ENCODE measurements at regions not wholly inside any gene's neighbourhood (a gene's known extent, or its start where the extent isn't known, plus 50 kb on each side); places are given as distances from the start of the nearest gene placed in this dataset.
A peak's percentile ranks its signal among the peaks of the same experiment; 100 is the strongest.
"Not testable (repeated sequence)": the region's sequence is repeated elsewhere in the genome, so short reads cannot be mapped to it uniquely, and the experiment has no call there.

DNA sequence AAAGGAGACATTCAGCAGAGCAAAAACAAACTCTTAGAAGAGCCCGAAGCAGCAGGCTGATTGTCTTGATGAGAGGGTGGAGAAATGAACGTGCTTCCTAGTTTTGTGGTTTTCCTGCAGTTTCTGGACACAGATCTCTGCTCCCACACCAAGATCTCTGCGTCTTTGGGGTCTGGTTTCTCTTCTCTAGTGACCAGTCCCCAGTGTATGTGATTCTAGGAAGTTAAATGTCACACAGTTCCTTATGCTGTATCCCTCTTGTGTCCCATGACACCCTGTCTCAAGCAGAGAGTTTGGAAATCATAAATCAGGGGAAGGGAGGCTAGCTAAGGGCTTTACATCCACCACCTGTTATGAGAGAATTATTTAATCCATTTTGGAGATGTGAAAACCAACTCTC is 55.4 kb upstream of the KLF14 start:
- no peaks in the 10 kb centered on the region for H3K27me3 ChIP-seq
- no peak overlapping the region for H3K27ac ChIP-seq
- no peaks in the 10 kb centered on the region for H3K4me1 ChIP-seq
- no peaks in the 10 kb centered on the region for H3K9me3 ChIP-seq (replicated peaks)
- DNase-seq: no peak
- H3K36me3 ChIP-seq: no peaks in the 10 kb centered on the region
- no peak overlapping the region for H3K4me3 ChIP-seq

DNA sequence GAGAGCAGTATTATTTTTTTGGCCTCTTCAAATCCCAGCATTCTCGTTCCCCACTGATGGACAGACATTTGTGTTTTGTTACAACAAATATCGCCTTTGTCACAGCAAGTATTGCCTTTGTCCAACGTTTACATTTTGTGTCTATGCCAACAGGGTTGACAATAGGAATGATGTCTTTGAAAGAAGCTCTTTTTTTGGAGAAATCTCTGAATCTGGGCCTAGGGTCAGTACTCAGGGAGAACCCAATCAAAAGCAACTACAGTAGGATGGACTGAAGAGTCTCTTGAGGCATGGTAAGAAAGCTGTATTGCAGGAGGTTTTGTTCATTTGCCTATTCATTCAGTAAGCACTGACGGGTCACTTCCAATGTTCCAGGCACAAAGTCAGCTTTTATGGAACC is 57.7 kb upstream of the KLF14 start:
- no peaks in the 10 kb centered on the region for H3K27me3 ChIP-seq
- no peaks in the 10 kb centered on the region for H3K36me3 ChIP-seq
- H3K4me3 ChIP-seq: no peak overlapping the region
- peaks cover 5% of the 10 kb centered on the region; the same call in 1 of the 2 replicates for H3K9me3 ChIP-seq (replicated peaks)
- DNase-seq: no peak
- H3K27ac ChIP-seq: no peak overlapping the region
- H3K4me1 ChIP-seq: no peaks in the 10 kb centered on the region

GRCh38 chr7:130793855-130794618 is 60.0 kb upstream of the KLF14 start:
- DNase-seq: peak in 1 of 2 experiments; percentile 18
- H3K27ac ChIP-seq: peak overlapping the region; percentile 7; the same call in 1 of the 2 replicates
- H3K27me3 ChIP-seq: no peaks in the 10 kb centered on the region
- H3K4me3 ChIP-seq: peak overlapping the region; percentile 20; the same call in 1 of the 2 replicates
- no peaks in the 10 kb centered on the region for H3K4me1 ChIP-seq
- no peaks in the 10 kb centered on the region for H3K36me3 ChIP-seq
- peaks cover 12% of the 10 kb centered on the region; the same call in 1 of the 2 replicates for H3K9me3 ChIP-seq (replicated peaks)

GRCh38 chr7:130794619-130794922 is 60.6 kb upstream of the KLF14 start:
- DNase-seq: no peak
- H3K27me3 ChIP-seq: no peaks in the 10 kb centered on the region
- peaks cover 12% of the 10 kb centered on the region; the same call in 1 of the 2 replicates for H3K9me3 ChIP-seq (replicated peaks)
- no peaks in the 10 kb centered on the region for H3K4me1 ChIP-seq
- peak overlapping the region; percentile 20; the same call in 1 of the 2 replicates for H3K4me3 ChIP-seq
- peak overlapping the region; percentile 7; the same call in 1 of the 2 replicates for H3K27ac ChIP-seq
- no peaks in the 10 kb centered on the region for H3K36me3 ChIP-seq

- not testable (repeated sequence) for H3K36me3 ChIP-seq, H3K4me3 ChIP-seq, H3K27me3 ChIP-seq, H3K4me1 ChIP-seq, H3K27ac ChIP-seq, DNase-seq
- H3K9me3 ChIP-seq (replicated peaks): peaks cover 12% of the 10 kb centered on the region; the same call in 1 of the 2 replicates
Measured at GRCh38 chr7:130796425-130796824, 62.4 kb upstream of the KLF14 start.

- peaks cover 14% of the 10 kb centered on the region for H3K4me1 ChIP-seq
Measured at GRCh38 chr7:130803127-130803526, 69.1 kb upstream of the KLF14 start.

GRCh38 chr7:130804220-130804619 is 70.2 kb upstream of the KLF14 start:
- H3K4me3 ChIP-seq: peak overlapping the region; percentile 7; the same call in 1 of the 2 replicates
- H3K27me3 ChIP-seq: no peaks in the 10 kb centered on the region
- peak overlapping the region; percentile 74 for H3K27ac ChIP-seq

More at GRCh38 chr7:130803127-130803526, 69.1 kb upstream of the KLF14 start:
- no peaks in the 10 kb centered on the region for H3K27me3 ChIP-seq
- H3K27ac ChIP-seq: no peak overlapping the region
- no peak overlapping the region for H3K4me3 ChIP-seq
- no peaks in the 10 kb centered on the region for H3K36me3 ChIP-seq
- H3K9me3 ChIP-seq (replicated peaks): no peaks in the 10 kb centered on the region; the same call in 1 of the 2 replicates
- DNase-seq: no peak

DNA sequence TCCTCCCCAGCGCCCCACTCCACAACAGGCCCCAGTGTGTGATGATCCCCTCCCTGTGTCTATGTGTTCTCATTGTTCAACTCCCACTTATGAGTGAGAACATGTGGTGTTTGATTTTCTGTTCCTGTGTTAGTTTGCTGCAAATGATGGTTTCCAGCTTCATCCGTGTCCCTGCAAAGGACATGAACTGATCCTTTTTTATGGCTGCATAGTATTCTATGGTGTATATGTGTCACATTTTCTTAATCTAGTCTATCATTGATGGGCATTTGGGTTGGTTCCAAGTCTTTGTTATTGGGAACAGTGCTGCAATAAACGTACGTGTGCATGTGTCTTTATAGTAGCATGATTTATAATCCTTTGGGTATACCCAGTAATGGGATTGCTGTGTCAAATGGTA is 78.8 kb upstream of the KLF14 start:
- not testable (repeated sequence) for H3K36me3 ChIP-seq; H3K4me3 ChIP-seq; H3K9me3 ChIP-seq (replicated peaks); DNase-seq; H3K27me3 ChIP-seq; H3K4me1 ChIP-seq; H3K27ac ChIP-seq

More at GRCh38 chr7:130804220-130804619, 70.2 kb upstream of the KLF14 start:
- Histone ChIP-seq H3K4me1 (peaks cover 14% of the 10 kb centered on the region), H3K36me3 (no peaks in the 10 kb centered on the region), H3K9me3 (replicated peaks) (no peaks in the 10 kb centered on the region; the same call in 1 of the 2 replicates)
- DNase-seq: peak; percentile 29 to 52

- Histone ChIP-seq H3K4me1 (0 out of 2 replicates have a peak, but pooled peaks cover 3% of the 10 kb centered on the region), H3K4me3 (no peak overlapping the region), H3K9me3 (replicated peaks) (no peaks in the 10 kb centered on the region), H3K36me3 (no peaks in the 10 kb centered on the region), H3K27ac (no peak overlapping the region), H3K27me3 (no peaks in the 10 kb centered on the region)
- peak in 1 of 2 experiments; percentile 49 for DNase-seq
Measured at GRCh38 chr7:130814778-130815335, 80.8 kb upstream of the KLF14 start.

DNA sequence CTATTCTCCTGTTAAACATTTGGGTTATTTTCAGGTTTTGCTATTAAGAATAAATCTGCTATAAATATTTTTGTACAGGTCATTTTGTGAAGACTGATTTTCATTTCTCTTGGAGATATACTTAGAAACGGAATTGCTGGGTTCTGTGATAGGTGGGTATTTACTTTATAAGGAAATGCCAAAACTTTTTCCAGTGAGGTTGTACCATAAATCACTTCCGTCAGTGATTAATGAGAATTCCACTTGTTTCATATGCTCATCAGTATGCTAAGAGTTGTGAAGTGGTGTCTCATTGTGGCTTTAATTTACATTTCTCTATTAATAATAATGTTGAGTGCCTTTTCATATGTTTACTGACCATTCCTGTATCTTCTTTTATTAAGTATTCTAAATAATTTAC is 84.0 kb upstream of the KLF14 start:
- Histone ChIP-seq H3K4me1 (peaks cover 14% of the 10 kb centered on the region), H3K27me3 (no peaks in the 10 kb centered on the region), H3K27ac (no peak overlapping the region), H3K36me3 (no peaks in the 10 kb centered on the region), H3K4me3 (no peak overlapping the region), H3K9me3 (replicated peaks) (no peaks in the 10 kb centered on the region)
- no peak for DNase-seq

DNA sequence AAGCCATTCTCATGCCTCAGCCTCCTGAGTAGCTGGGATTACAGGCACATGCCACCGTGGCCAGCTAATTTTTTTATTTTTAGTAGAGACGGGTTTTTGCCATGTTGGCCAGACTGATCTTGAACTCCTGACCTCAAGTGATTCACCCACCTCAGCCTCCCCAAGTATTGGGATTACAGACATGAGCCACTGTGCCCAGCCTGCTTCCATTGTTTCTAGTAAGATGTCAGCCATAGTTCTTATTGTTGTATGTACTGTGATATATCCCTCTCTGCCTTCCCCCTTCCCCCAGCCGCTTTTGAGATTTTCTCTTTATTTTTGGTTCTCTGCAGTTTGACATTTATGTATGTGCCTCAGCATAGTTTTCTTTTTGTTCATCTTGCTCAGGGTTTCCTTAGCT is 87.9 kb upstream of the KLF14 start:
- Histone ChIP-seq H3K27me3 (no peaks in the 10 kb centered on the region), H3K36me3 (0 out of 2 replicates have a peak, but pooled peaks cover 2% of the 10 kb centered on the region), H3K4me1 (peaks cover 16% of the 10 kb centered on the region), H3K9me3 (replicated peaks) (peaks cover 10% of the 10 kb centered on the region), H3K4me3 (no peak overlapping the region), H3K27ac (peak overlapping the region; percentile 47)
- DNase-seq: peak in 1 of 2 experiments; percentile 24

DNA sequence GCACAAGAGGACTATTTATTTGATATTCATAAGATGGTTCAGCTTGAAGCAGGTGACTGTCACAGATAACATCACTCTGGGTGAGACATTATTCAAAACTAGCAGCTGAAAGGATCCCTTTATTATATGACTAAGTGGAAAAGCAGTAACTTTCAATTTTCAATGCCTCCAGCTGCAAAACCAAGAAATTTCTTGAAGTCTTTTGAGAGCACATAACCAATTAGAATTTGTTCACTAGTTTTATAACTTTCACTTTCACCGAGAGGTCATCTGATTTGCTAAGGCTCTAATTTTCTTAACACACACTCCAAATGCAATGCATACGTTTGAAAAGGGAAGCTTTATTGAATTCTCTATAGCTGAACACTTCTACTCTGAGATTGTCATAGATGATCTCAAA is 88.6 kb upstream of the KLF14 start:
- peaks cover 16% of the 10 kb centered on the region for H3K4me1 ChIP-seq
- H3K9me3 ChIP-seq (replicated peaks): peaks cover 10% of the 10 kb centered on the region
- H3K4me3 ChIP-seq: no peak overlapping the region
- no peak for DNase-seq
- no peaks in the 10 kb centered on the region for H3K27me3 ChIP-seq
- peak overlapping the region; percentile 47 for H3K27ac ChIP-seq
- 0 out of 2 replicates have a peak, but pooled peaks cover 2% of the 10 kb centered on the region for H3K36me3 ChIP-seq

GRCh38 chr7:130823060-130823459 is 89.1 kb upstream of the KLF14 start:
- DNase-seq: no peak
- peaks cover 16% of the 10 kb centered on the region for H3K4me1 ChIP-seq
- peaks cover 10% of the 10 kb centered on the region for H3K9me3 ChIP-seq (replicated peaks)
- no peak overlapping the region for H3K4me3 ChIP-seq
- H3K27ac ChIP-seq: peak overlapping the region; percentile 47
- no peaks in the 10 kb centered on the region for H3K27me3 ChIP-seq
- H3K36me3 ChIP-seq: 0 out of 2 replicates have a peak, but pooled peaks cover 2% of the 10 kb centered on the region

DNA sequence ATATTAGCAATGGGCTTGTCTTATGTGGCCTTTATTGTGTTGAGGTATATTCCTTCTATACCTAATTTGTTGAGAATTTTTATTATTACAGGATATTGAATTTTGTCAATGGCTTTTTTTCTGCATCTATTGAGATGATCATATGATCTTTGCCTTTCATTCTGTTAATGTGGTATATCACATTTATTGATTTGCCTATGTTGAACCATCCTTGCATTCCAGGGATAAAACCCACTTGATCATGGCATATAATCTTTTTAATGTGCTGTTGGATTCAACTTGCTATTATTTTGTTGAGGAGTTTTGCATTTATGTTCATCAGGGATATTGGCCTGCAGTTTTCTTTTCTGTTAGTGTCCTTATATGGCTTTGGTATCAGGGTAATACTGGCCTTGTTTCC is 91.8 kb upstream of the KLF14 start:
- DNase-seq: no peak
- no peaks in the 10 kb centered on the region for H3K27me3 ChIP-seq
- H3K4me3 ChIP-seq: no peak overlapping the region
- H3K36me3 ChIP-seq: 0 out of 2 replicates have a peak, but pooled peaks cover 2% of the 10 kb centered on the region
- H3K27ac ChIP-seq: no peak overlapping the region
- peaks cover 10% of the 10 kb centered on the region for H3K9me3 ChIP-seq (replicated peaks)
- H3K4me1 ChIP-seq: peaks cover 16% of the 10 kb centered on the region

- Histone ChIP-seq H3K9me3 (replicated peaks) (peaks cover 10% of the 10 kb centered on the region), H3K4me1 (no peaks in the 10 kb centered on the region), H3K4me3 (no peak overlapping the region), H3K27me3 (no peaks in the 10 kb centered on the region), H3K36me3 (0 out of 2 replicates have a peak, but pooled peaks cover 2% of the 10 kb centered on the region), H3K27ac (no peak overlapping the region)
- no peak for DNase-seq
Measured at GRCh38 chr7:130829415-130829814, 95.4 kb upstream of the KLF14 start.

All from SJCRH30 (cell line).